Progenitor cell of endocrine pancreas (in vitro differentiated cells): ENCODE measurements at regions not wholly inside any gene's neighbourhood (a gene's known extent, or its start where the extent isn't known, plus 50 kb on each side); places are given as distances from the start of the nearest gene placed in this dataset.

Experiments used
- DNase-seq: peaks from one replicate; pipeline ENCODE4 v3.0.0; 2021; ENCODE audit warnings: low spot score; ENCODE audit not compliant: unreplicated experiment
- H3K27ac Mint-ChIP-seq: 2 replicates; pipeline ENCODE4 v1.8.0; 2021; ENCODE audit warnings: mild to moderate bottlenecking, moderate library complexity, mixed read lengths
- H3K27me3 Mint-ChIP-seq: 2 replicates; pipeline ENCODE4 v1.8.0; 2021; ENCODE audit warnings: mixed read lengths
- H3K36me3 Mint-ChIP-seq: 2 replicates; pipeline ENCODE4 v1.8.0; 2022; ENCODE audit warnings: mixed read lengths; ENCODE audit not compliant: insufficient read depth
- H3K4me1 Mint-ChIP-seq: 2 replicates; pipeline ENCODE4 v1.8.0; 2021; ENCODE audit warnings: low read depth, mixed read lengths
- H3K4me3 Mint-ChIP-seq: 2 replicates; pipeline ENCODE4 v1.8.0; 2021; ENCODE audit warnings: low read depth, mild to moderate bottlenecking, moderate library complexity, mixed read lengths
- H3K9me3 Mint-ChIP-seq: 2 replicates; pipeline ENCODE4 v1.8.0; 2021; ENCODE audit warnings: low read depth, mixed read lengths
- TF ChIP-seq, protein P1 (sequence below): fragments of 200-600 bp; sonication (generic); IDR thresholded peaks from one replicate; pipeline ENCODE4 v1.5.0; 2021; ENCODE audit warnings: antibody characterized with exemption, mild to moderate bottlenecking; ENCODE audit not compliant: unreplicated experiment

DNA sequence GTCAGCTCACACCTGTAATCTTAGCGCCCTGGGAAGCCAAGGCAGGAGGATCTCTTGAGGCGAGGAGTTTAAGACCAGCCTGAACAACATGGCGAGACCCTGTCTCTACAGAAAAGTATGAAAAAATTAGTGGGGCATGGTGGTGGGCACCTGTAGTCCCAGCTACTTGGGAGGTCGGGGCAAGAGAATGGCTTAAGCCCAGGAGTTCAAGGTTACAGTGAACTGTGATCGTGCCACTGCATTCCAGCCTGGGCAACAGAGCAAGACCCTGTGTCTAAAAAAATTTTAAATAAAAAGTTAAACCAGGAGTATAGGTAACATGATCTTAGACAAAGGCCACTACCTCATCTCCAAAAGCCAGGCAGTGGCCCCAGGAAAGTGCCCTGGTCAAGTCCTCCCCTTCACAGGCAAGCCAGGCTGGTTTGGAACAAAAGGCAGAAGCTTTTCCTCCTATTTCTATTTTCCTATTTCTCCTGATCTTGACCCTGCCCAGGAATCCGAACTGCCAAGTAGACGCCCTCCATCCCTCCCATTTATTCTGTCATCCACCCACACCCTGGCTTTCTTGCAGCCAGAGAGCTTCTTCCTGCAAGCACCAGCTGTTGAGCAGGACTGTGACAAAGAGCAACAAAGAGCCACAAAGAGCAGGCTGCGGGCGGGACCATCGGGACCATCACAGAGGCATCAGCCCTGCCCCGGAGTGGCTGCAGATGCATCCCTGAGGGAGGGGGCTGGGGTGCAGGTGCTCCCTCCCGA is 149.9 kb upstream of the AFDN start:
- TF ChIP-seq, protein P1, sequence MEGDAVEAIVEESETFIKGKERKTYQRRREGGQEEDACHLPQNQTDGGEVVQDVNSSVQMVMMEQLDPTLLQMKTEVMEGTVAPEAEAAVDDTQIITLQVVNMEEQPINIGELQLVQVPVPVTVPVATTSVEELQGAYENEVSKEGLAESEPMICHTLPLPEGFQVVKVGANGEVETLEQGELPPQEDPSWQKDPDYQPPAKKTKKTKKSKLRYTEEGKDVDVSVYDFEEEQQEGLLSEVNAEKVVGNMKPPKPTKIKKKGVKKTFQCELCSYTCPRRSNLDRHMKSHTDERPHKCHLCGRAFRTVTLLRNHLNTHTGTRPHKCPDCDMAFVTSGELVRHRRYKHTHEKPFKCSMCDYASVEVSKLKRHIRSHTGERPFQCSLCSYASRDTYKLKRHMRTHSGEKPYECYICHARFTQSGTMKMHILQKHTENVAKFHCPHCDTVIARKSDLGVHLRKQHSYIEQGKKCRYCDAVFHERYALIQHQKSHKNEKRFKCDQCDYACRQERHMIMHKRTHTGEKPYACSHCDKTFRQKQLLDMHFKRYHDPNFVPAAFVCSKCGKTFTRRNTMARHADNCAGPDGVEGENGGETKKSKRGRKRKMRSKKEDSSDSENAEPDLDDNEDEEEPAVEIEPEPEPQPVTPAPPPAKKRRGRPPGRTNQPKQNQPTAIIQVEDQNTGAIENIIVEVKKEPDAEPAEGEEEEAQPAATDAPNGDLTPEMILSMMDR = no peak
- Mint-ChIP-seq H3K27me3 (no peaks in the 10 kb centered on the region), H3K27ac (peak overlapping the region; percentile 95), H3K9me3 (peaks cover 6% of the 10 kb centered on the region), H3K36me3 (peaks cover 5% of the 10 kb centered on the region), H3K4me3 (peak overlapping the region; percentile 88), H3K4me1 (peaks cover 66% of the 10 kb centered on the region)
- DNase-seq = no peak

DNA sequence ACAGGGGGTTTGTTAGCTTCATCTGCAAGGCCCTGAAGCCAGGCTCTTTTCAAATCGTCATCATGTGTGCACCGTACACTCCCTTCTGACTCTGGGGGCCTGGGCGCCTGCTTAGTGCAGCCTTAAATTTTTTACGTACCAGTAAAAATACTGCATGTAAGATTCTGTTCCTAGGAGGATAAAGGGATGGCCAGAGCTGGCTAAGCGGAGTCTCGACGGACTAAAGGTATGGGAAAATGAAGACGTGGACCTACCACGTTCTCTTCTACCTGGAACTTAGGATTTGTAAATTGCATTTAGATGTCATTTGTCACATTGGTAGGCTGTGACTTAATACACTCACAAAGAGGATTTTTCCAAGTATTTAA is 149.3 kb upstream of the AFDN start:
- Mint-ChIP-seq H3K9me3 (peaks cover 3% of the 10 kb centered on the region), H3K27ac (peak overlapping the region; percentile 95), H3K27me3 (no peaks in the 10 kb centered on the region), H3K4me3 (peak overlapping the region; percentile 88), H3K36me3 (peaks cover 5% of the 10 kb centered on the region), H3K4me1 (peaks cover 71% of the 10 kb centered on the region)
- TF ChIP-seq, protein P1 = no peak
- DNase-seq = no peak

DNA sequence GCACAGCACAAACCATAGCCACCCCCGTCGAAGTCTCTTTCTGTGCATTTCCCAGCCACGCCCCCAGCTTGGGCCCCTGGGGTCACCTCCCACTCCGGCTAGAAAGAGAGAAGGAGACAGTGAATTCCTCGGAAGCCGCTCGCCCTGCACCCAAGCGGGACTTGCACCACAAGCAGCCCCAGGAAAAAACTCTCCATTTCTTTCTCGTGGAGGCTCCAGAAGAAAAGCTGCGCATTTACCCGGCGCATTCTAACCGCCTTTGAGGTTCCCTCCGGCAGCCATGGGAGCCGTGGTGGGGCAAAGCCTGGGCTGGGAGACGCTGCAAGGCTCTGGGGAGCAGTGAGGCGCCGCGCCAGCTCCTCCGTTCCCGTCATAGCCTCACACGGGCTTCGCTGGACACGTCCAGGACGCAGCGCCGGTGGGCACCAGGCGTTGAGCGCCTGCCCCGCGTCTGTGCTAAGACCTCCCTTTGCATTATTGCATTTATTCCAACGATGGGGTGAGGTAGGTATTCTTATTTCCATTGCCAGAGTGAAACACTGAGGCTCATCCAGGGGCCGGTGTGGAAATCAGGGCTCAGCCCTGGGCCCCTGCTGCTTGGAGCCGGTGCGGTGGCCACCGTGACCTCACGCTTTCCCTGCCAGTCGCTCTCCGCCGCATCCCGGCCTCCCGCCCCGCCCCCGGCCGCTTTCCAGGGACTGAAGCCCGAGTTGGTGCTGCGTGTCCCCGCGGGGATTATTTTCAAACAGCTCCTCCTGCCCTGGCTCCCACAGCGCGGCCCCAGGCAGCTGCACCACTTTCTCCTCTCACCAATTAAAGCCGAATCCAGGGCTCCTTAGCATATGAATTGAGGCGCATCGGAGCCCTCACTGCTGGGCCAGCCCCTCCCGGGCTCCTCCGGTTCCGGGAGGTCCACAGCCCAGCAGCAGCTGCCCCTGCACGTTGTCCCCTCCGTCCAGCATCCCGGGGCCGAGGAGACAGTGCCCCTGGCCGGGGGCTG is 148.3 kb upstream of the AFDN start:
- H3K27ac Mint-ChIP-seq = peak overlapping the region; percentile 95
- peaks cover 73% of the 10 kb centered on the region for H3K4me1 Mint-ChIP-seq
- H3K27me3 Mint-ChIP-seq = no peaks in the 10 kb centered on the region

DNA sequence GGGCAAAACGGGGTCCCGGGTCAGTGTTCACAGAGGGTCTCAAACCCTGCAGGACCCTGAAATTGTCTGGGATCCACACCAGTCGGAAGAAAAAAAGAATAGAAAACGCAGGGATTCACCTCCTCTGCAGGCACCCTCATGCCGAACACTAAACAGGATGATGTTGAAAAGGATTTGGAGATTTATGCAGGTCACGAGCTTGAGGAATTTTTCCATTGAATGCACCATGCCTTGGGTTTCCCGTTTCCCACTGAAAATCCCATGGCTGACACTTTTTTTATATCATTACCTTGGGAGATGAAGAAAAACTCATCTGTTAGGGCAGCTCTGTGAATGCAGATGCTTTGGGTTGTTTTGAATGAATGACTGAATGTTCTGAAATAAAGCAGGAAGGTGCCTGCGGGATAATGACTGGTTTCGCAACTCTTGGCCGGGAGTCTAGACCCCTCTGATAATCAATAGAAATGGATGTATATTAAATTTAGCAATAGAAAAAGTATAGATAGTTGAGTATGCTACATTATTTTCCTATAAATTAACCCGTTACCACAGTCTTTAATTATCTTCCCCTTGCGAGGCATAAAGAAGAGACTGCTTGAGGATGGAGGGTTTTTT is 147.5 kb upstream of the AFDN start:
- TF ChIP-seq, protein P1 = no peak
- peak overlapping the region; percentile 95 for H3K27ac Mint-ChIP-seq
- H3K9me3 Mint-ChIP-seq = peaks cover 3% of the 10 kb centered on the region
- H3K4me3 Mint-ChIP-seq = peak overlapping the region; percentile 88
- peaks cover 4% of the 10 kb centered on the region for H3K36me3 Mint-ChIP-seq
- DNase-seq = no peak
- H3K4me1 Mint-ChIP-seq = peaks cover 79% of the 10 kb centered on the region
- H3K27me3 Mint-ChIP-seq = no peaks in the 10 kb centered on the region

More for the DNA sequence above, 148.3 kb upstream of the AFDN start:
- Mint-ChIP-seq H3K9me3 (no peaks in the 10 kb centered on the region), H3K36me3 (peaks cover 4% of the 10 kb centered on the region), H3K4me3 (peak overlapping the region; percentile 88)
- TF ChIP-seq, protein P1 = no peak
- peak; percentile 54 for DNase-seq
